ENCODE measurements at regions not wholly inside any gene's neighbourhood (a gene's known extent, or its start where the extent isn't known, plus 50 kb on each side); places are given as distances from the start of the nearest gene placed in this dataset.

DNA sequence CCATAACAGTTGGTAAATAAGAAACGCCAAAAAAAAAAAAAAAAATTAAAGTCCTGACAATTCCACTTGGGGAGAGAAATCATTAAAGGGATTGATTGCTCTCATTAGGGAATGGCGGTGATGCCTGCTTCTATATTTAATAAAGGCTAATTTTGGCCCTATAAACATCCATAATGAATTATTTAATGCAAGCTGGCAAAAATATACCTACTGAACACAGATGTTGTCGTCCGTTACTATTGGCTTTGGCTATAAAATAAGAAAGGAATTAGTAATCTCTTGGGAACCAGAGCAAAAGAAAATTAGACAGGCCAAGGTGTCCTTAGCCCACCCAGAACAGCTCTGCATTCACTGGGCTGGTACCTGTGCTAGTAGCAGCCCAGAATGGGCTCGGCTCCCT is 717.3 kb downstream of the DIAPH3 start:
- TF ChIP-seq POLR2A (IDR thresholded peaks at IDR 0.05): no peak
- TF ChIP-seq, protein P1, sequence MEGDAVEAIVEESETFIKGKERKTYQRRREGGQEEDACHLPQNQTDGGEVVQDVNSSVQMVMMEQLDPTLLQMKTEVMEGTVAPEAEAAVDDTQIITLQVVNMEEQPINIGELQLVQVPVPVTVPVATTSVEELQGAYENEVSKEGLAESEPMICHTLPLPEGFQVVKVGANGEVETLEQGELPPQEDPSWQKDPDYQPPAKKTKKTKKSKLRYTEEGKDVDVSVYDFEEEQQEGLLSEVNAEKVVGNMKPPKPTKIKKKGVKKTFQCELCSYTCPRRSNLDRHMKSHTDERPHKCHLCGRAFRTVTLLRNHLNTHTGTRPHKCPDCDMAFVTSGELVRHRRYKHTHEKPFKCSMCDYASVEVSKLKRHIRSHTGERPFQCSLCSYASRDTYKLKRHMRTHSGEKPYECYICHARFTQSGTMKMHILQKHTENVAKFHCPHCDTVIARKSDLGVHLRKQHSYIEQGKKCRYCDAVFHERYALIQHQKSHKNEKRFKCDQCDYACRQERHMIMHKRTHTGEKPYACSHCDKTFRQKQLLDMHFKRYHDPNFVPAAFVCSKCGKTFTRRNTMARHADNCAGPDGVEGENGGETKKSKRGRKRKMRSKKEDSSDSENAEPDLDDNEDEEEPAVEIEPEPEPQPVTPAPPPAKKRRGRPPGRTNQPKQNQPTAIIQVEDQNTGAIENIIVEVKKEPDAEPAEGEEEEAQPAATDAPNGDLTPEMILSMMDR (IDR thresholded peaks at IDR 0.05): no peak

All from heart left ventricle (tissue), 13 donors.